ENCODE measurements at regions not wholly inside any gene's neighbourhood (a gene's known extent, or its start where the extent isn't known, plus 50 kb on each side); places are given as distances from the start of the nearest gene placed in this dataset.
"Not testable (repeated sequence)": the region's sequence is repeated elsewhere in the genome, so short reads cannot be mapped to it uniquely, and the experiment has no call there.

DNA sequence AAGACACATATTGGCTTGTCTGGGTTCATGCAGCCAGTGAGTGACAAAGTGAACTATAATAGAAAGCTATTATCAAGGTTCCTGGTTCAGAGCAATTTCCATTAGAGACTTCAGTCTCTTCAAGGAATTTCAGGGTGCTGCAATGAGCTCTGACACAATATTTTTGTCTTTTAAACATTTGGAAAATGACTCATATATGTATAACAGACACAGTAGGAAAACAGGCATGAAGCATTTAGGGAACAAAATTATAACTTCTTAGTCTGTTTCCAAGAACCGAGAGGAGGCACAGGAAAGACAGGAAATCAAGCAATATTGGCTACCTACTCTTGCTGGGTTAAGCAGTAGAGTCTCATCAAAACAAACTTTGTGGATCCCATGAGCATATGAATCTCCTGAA lies 170.4 kb downstream of the PTPRC start:
- CTCF ChIA-PET, result interaction anchor here (0.6 to 1.1 kb wide), 3 partner anchors 16 to 390 kb away, joined by 3 to 4 read pairs (median 3); no protein-coding TSS in a partner anchor
- POLR2A ChIA-PET, result interaction anchor here (0.6 kb wide), 1 partner anchor 244 kb away, joined by 3 read pairs; no protein-coding TSS in a partner anchor

DNA sequence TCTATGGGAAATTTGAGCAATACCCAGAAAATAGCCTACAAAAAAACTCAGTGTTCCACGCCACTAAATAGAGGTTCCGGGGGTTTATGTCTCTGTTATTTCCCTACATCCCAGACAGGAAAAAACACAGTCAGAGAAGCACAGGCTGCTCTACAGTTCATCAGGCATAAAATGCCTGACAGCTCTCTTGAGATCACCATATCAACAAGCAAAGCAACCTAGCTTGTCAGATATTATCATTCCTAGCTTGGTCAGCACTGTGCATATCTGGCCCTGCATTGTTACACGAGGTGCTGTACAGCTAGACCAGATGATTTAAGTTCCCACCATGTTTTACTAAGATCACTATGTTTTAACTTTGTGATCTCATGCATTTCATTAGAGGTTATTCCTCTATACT lies 172.6 kb downstream of the PTPRC start:
- POLR2A ChIA-PET, result no interaction called here
- CTCF ChIA-PET, result no interaction called here

DNA sequence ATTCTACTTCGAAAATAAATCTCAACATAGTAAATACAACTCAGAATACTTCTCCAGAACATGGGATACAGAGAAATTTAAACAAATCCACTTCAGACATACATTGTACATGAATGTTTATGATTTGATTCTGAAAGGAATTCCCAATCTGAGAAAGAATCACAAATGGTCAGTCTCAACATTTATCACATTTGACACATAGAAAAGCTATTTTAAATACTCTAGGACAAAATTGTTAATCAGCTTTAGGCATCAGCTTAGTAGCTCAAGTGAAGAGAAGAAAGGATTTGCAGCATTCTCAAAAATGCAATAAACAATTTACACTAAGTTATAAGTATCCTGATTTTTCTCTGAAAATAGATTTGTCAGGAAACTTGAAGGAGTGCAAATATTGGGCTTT lies 184.8 kb downstream of the PTPRC start:
- ChIA-PET POLR2A (no interaction called here), CTCF (no interaction called here)

DNA sequence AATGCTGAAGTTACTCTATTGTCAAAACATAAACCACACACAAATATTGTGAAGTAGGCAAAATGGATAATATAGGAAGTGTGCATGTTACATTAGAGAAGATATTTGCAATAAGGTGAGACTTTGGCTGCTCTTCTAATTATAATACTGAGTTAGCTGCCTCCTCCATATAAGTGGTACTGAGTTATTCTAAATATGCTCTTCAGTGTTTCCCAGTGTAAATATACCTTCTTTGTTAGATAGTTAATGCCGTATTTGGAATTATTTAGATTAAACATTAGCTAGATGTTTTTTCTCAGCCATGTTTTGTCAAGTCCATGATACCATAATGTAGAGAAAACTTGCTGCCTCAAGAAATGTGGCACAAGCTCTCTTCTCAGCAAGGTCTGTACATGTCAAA lies 186.4 kb downstream of the PTPRC start:
- POLR2A ChIA-PET, result no interaction called here
- CTCF ChIA-PET, result interaction anchor here (1.0 kb wide), 1 partner anchor 16 kb away, joined by 3 read pairs; no protein-coding TSS in a partner anchor

DNA sequence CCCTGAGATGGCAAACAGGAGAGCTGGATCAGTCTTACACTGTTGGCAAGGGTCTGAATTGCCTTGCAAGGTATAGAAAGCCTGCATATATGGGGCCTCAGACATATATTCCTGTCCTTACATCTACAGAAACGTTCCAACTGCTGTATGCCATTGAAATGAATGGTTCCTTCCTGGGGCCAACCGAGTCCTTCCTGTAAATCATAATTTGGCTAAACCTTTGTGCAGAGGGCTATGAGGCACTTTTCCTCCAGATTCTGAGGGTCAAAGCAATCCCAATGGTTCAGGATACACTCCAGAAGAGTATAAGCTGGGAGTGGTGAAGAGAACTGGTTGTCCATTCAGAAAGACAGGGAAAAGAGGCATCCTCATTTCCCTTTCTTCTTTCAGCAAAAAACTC lies 190.5 kb downstream of the PTPRC start:
- CTCF ChIA-PET, result no interaction called here
- POLR2A ChIA-PET, result no interaction called here

DNA sequence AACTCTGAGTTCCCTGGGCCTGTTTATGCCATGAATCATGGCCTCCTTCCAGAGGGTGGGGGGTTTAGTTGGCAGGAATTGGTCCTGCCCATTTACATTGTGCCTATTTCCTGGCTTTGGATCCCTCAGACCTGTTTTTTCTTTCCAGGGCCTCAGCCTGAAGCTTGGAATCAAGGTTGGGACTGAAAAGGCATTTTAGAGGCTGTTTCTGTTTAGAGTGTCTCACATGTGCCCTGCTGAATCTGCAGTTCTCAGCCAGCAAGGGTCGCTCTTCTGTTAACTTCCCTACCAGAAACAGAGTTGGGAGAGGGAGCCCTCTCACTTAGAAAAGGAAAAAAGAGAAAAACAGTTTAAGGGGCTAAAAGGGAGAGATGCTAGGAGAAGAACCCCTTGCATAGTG lies 191.1 kb downstream of the PTPRC start:
- ChIA-PET CTCF (no interaction called here), POLR2A (no interaction called here)

DNA sequence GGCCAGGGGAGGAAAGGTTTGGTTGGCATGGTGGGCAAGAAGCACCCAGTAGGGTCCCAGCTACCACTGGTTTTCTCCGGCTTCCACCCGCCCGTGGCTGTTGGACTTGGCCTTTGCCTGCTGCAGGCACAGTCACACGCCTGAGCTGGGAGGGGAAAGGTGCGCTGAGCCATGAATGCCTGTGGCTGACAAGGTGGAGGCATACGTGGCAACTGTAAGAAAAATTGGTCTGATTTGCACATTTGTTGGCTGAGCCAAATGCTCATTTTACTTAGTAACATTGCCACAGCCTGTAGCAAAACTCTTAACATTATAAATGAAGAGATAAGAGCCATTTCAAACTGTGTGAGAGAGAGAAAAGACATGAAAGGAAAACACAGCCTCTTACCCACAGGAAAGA lies 191.6 kb downstream of the PTPRC start:
- ChIA-PET POLR2A (no interaction called here), CTCF (no interaction called here)

DNA sequence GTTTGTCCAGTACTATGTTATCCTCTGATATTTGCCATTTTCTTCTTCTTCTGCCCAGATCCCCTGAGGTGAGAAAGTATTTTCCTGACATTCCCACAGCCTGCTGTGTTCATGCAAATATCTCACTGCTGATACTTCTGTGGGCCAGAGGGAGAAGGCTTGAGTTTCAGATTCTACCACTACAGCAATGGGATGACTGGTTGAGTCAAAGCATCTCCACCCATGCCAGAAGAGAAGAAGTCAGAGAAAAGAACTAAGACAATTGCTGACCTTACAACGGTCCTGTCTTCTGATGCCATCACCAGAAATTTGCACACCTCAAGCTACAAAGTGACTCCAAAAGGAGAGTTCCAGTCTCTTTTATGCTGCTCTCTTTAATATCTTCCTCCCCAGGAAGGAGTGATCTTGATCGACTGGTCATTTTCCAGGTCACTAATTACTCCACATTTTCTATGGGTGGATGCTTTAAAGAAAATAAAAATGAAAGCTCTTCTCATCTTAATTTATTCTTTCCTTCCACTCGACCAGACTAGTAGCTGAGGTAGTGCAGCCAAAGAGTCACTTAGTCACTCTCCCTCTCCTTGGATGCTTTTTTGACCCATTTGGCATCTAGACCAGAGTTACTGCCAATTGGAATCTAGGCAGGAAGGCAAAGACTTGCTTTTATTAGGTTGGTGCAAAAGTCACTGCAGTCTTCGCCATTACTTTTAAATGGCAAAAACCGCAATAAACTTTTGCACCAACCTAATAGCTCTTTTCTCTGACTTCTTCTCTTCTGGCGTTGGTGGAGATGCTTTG lies 195.1 kb downstream of the PTPRC start:
- POLR2A ChIA-PET, result no interaction called here
- CTCF ChIA-PET, result no interaction called here

DNA sequence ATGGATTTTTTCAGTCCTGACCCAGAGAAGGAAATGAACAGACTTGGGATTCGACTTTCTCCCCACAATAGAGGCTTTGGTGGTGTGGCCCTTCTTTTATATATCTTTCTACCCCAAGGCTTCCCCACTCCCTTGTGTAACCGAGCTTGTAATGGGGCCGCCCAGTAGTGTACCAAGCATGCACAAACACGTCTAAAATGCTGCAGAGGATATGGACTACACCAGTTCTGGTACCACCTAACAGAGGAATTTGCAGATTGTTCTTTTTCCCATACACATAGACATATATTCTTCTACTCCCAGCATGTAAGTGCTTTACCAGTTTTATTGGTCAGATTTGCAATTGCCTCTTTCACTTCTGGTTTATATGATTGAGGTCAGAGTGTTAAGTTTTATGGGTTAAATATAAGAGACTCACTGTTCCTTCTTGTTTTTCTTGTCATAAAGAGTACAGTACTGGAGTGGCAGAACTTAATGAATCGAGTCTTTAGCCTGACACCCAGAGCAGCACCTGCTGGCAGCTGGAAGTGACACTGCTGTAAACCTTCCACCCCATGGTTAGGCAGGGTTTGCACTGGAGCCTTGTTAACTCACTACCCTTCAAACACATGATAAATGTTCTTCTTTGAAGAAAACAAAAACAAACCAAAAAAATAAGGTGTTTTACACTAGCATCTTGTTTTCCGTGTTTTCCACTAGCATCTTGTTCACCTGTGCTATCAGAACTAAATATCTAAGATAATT lies 198.6 kb downstream of the PTPRC start:
- ChIA-PET CTCF (no interaction called here), POLR2A (no interaction called here)

DNA sequence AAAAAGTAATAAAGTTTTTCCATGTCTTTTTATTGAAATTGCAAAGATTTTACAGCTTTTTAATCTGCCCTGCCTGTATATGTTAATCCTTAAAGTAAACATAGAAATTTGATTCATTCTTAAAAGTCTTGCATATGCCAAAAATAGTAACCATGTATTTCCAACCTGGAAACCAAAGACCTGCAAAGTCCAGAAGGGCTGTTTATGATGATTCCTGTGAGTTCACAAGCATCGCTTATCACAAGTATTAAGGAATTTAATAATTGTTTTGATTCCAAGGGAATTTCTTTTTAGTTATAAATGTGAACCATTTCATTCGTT lies 199.1 kb downstream of the PTPRC start:
- ChIA-PET CTCF (no interaction called here), POLR2A (no interaction called here)

DNA sequence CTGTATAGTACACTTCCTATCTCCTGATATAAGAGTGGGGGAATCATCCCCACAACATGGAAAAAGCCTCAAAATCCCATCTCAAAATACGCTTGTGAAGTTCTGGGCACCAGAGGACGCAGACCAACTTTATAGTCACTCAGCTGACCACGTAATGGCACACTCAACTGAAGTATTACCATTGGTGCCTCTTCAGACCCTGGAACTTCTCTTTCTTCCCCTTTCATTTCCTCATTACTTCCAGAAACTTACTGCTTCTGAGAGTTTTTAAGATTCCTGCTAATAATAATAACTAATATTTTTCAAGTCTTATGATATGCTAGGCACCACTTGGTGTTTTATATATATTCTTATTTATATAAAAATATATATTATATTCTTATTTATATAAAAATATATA lies 202.6 kb downstream of the PTPRC start:
- CTCF ChIA-PET, result no interaction called here
- POLR2A ChIA-PET, result no interaction called here

DNA sequence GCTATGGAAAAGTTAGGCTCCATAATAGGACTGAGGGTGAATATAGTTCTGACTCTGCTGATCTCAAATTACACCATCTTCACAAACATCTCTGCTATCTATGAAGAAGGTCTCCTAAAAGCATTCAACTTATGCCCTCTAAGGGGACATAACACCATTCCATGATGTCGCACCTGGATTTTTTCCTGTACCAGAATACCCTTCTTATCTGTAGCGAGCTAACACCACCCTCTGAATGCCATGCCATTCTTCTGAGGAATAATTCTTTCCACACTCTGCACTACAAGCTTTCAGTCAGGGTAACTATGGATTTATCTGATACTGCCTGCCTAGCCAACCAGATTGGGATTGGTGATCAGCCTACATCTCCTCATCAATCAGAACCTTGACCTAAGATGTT lies 203.8 kb downstream of the PTPRC start:
- ChIA-PET POLR2A (no interaction called here), CTCF (no interaction called here)

DNA sequence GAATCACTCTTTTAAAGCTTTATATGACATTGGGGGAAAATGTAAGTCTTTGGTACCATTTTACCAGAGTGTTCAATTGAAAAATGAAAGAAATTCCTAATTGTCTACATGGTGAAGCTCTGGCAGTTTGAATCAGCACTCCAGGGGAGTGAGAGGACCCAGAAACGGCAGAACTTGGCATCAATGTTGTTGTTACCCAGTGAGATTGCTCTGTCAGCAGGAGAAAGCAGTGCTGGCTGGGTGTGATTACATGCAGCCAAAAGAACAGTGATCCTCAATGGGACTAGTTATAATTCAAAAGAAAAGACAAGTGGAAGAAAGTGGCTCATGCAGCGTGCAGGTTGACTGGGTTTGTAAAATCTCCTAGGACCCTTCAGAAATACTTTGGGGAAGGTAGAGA lies 206.4 kb downstream of the PTPRC start:
- POLR2A ChIA-PET, result no interaction called here

DNA sequence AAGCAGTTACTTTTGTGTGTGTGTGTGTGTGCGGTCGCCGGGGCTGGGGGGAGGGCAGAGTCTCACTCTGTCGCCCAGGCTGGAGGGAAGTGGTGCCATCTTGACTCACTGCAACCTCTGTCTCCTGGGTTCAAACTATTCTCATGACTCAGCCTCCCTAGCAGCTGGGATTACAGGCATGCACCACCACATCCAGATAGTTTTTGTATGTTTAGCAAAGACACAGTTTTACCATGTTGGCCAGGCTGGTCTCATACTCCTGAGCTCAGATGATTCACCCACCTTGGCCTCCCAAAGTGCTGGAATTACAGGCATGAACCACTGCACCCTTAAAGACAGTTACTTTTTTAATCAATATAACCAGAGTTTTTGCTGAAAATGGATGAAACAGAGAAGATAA lies 207.0 kb downstream of the PTPRC start:
- POLR2A ChIA-PET, result no interaction called here

More for the DNA sequence above, 206.4 kb downstream of the PTPRC start:
- CTCF ChIA-PET, result no interaction called here

DNA sequence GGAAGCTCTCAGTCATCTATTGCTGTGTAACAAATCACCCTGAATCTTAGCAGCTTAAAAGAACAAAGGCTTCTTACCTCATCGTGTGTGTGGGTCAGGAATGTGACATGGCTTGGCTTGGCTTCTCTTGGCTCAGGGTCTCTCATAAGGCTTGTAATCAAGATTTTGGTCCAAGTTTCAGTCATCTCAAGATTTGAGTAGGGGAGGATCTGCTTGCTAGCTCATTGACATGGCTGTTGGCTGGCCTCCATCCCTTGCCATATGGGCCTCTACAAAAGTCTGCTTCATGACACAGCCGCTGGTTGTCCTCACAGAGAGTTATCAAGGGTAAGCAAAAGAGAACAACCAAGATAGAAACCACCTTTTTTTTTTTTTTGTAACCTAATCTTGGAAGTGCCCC lies 207.7 kb downstream of the PTPRC start:
- POLR2A ChIA-PET, result no interaction called here
- CTCF ChIA-PET, result no interaction called here

More for the DNA sequence above, 207.0 kb downstream of the PTPRC start:
- CTCF ChIA-PET, result no interaction called here

DNA sequence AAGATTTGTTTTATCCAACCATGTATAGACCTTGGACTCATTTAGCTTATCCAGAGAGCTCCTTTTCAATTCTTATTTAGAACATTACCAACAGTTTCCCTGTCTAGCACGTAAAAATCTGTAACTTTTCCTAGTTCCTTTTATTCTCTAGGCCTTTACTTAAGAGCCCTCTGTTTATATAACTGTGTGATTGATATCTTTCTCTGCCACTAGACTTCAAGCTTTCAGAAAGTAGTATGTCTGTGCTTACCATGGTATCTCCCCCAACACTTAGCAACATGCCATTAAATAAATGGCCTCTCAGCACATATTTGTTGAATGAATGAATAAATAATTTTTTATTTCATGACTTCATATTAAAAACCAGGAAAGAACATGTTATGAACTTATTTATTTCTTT lies 209.4 kb downstream of the PTPRC start:
- ChIA-PET CTCF (no interaction called here), POLR2A (no interaction called here)

DNA sequence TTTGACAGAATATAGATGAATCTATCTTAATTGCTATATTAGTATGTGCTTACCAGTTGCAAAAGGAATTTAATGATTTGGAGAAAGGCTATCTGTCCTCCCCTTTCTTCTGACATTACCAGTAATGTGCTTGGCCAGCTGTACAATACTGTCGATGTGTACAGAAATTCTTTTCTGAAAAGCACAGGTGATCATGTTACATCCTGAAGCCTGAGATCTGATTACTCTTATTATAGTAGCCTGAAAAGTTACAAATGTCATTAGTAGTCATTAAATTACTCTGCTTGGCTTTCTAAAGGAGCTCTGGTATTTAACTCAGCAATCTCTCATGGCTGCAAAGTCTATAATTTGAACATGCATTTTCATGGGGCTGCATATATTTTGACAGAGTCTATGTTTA lies 209.8 kb downstream of the PTPRC start:
- CTCF ChIA-PET, result no interaction called here
- POLR2A ChIA-PET, result no interaction called here

DNA sequence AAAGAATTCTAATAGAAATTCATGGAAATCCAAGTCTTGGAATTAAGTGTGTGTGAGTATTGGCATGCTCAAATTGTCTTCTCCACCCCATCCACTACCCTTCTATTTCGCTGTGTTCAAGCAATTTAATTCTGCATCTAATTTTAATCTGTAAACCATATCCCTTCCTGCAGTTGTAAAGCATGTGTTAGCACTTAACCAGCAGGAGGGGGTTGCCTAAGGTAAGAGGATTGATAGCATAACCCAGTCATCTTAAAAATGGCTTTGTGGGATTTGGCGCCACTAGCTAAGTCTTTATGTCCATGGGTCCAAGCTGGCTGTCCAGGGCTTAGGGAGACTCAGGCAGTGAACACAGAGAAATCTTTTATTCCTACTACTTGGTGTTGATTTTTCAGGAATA lies 210.3 kb downstream of the PTPRC start:
- ChIA-PET POLR2A (no interaction called here), CTCF (no interaction called here)

DNA sequence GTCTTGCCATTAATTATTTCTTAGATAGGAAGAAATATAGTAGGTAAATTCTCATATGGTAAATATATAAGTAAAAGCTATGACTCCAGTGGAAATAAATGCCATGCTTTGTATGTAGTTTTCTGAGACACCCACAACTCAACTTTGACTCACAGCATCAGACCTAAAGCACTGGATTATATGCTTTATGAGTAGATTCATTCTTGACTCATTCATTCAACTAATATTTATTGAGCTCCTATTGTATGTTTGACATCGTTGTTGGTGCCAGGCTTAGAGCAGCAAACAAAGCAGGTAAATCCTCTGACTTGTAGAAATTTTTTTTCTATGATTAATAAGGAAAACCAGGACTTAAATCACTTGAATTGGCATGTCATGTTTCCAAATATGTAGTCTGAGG lies 211.4 kb downstream of the PTPRC start:
- CTCF ChIA-PET, result no interaction called here

DNA sequence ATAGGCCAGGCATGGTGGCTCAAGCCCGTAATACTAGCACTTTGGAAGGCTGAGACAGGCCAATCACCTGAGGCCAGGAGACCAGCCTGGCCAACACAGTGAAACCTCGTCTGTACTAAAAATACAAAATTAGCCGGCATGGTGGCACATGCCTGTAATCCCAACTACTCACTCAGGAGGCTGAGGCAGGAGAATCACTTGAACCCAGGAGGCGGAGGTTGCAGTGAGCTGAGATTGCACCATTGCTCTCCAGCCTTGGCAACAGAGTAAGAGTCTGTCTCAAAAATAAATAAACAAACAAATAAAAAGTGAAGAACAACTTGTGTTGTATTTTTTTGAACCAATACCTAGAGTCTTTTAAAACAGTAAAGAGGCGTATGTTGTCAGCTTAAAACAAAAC lies 212.1 kb downstream of the PTPRC start:
- CTCF ChIA-PET, POLR2A ChIA-PET: not testable (repeated sequence)

More for the DNA sequence above, 211.4 kb downstream of the PTPRC start:
- POLR2A ChIA-PET, result no interaction called here

DNA sequence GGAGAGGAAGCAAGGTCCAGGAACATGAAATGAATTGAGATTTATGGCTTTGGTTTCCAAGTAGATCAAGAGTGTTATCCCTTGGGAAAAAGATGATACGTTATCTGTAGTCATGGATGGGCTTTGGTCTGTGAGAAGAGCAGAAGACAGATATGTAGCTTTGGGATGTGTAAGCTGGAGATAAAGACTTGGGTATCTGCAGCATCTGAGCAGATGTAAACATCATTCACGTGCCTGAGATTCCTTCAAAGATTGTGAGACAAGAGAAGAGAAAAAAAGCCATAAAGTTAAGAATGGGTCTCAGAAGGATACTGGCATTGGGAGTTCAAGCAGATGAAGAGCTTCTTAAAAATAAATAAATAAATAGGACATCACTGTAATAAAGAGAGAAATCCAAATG lies 217.8 kb downstream of the PTPRC start:
- POLR2A ChIA-PET, result no interaction called here
- CTCF ChIA-PET, result no interaction called here

DNA sequence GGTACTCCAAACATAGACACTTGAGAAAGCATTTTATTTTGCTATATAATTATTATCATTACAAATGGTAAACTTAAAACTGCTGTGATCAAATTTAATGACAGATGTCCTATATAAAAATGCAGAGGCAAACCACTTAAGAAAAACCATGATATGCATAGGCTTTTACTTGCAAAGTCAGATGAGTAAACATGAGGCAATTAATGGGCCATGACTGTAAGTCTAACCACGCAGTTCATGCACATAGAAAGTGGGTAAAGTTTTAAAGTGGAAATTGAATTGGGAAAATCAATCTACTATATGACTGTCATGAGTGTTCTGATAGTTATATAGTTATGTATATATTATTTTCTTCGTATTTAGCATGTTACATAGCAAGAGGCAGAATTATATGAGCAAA lies 219.2 kb downstream of the PTPRC start:
- CTCF ChIA-PET, result no interaction called here
- POLR2A ChIA-PET, result no interaction called here

Data from activated CD8-positive, alpha-beta memory T cell treated with anti-CD3 and anti-CD28 coated beads for 36 hours (primary cell).